Loucy (cell line): ENCODE measurements at regions not wholly inside any gene's neighbourhood (a gene's known extent, or its start where the extent isn't known, plus 50 kb on each side); places are given as distances from the start of the nearest gene placed in this dataset.
"Not testable (repeated sequence)": the region's sequence is repeated elsewhere in the genome, so short reads cannot be mapped to it uniquely, and the experiment has no call there.

Source experiments
- EZH2phosphoT487 ChIP-seq: fragments of 200-600 bp; IDR thresholded peaks from 2 replicates; pipeline ENCODE4 v1.6.1; 2018; ENCODE audit warnings: antibody characterized with exemption, mild to moderate bottlenecking, moderate library complexity, borderline replicate concordance
- TF ChIP-seq, protein P1 (sequence below): fragments of 200-600 bp; sonication (generic); conservative IDR thresholded peaks from 2 replicates; pipeline ENCODE4 v1.5.1; 2014; ENCODE audit warnings: mild to moderate bottlenecking, antibody characterized with exemption, low read length

DNA sequence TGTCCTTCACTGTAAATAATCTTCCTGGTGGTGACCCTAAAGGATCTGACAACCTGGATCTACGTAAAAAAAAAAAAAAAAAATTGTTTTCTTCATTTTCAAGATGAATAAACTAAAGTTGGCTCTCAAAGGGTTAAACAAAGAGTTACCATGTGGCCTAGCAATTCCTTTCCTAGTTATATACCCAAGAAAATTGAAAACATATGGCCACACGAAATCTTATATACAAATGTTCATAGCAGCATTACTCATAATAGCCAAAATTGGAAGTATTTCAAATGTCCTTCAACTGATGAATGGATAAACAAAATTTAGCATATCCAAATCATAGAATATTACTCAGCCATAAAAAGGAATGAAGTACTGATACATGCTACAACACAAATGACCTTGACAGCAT lies 145.3 kb upstream of the NBPF9 start:
- TF ChIP-seq, protein P1, sequence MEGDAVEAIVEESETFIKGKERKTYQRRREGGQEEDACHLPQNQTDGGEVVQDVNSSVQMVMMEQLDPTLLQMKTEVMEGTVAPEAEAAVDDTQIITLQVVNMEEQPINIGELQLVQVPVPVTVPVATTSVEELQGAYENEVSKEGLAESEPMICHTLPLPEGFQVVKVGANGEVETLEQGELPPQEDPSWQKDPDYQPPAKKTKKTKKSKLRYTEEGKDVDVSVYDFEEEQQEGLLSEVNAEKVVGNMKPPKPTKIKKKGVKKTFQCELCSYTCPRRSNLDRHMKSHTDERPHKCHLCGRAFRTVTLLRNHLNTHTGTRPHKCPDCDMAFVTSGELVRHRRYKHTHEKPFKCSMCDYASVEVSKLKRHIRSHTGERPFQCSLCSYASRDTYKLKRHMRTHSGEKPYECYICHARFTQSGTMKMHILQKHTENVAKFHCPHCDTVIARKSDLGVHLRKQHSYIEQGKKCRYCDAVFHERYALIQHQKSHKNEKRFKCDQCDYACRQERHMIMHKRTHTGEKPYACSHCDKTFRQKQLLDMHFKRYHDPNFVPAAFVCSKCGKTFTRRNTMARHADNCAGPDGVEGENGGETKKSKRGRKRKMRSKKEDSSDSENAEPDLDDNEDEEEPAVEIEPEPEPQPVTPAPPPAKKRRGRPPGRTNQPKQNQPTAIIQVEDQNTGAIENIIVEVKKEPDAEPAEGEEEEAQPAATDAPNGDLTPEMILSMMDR, result not testable (repeated sequence)
- TF ChIP-seq EZH2phosphoT487, result not testable (repeated sequence)
